CD14-positive monocyte (primary cell): ENCODE measurements at regions not wholly inside any gene's neighbourhood (a gene's known extent, or its start where the extent isn't known, plus 50 kb on each side); places are given as distances from the start of the nearest gene placed in this dataset.

Experiments
- DNase-seq, 3 donors: peaks; one replicate each; pipeline ENCODE4 v3.0.0-alpha.2; 2011 to 2022
- H2AFZ ChIP-seq: 2 replicates; pipeline ENCODE4 v1.6.0; 2012; ENCODE audit warnings: mild to moderate bottlenecking, low read depth, low read length, inconsistent platforms; ENCODE audit not compliant: insufficient read depth, poor library complexity, severe bottlenecking
- H3K27ac ChIP-seq, 2 donors: 1 replicate in 1 of 2; 2 replicates in 1 of 2; pipeline ENCODE4 v1.5.1; 2012 to 2013; ENCODE audit warnings: low read length in 2 of 2, control low read depth in 1 of 2, inconsistent platforms in 1 of 2, low read depth in 1 of 2, mild to moderate bottlenecking in 1 of 2
- H3K27me3 ChIP-seq, 2 donors: one replicate each; pipeline versions ENCODE4 v1.6.0 to v1.6.1; 2011 to 2013; ENCODE audit warnings: low read length in 2 of 2; ENCODE audit not compliant: control insufficient read depth in 2 of 2, insufficient read depth in 2 of 2
- H3K36me3 ChIP-seq, 2 donors: replicated peaks in 1 of 2; 1 replicate in 1 of 2; 2 replicates in 1 of 2; pipeline versions ENCODE4 v1.5.1 to v1.6.1; 2012 to 2013; ENCODE audit warnings: low read length in 2 of 2, control low read depth in 1 of 2, inconsistent platforms in 1 of 2, mild to moderate bottlenecking in 1 of 2; ENCODE audit not compliant: insufficient read depth in 2 of 2, control insufficient read depth in 1 of 2
- H3K4me1 ChIP-seq, 2 donors: 1 replicate in 1 of 2; 2 replicates in 1 of 2; pipeline versions ENCODE4 v1.5.1 to v1.6.1; 2012 to 2013; ENCODE audit warnings: low read length in 2 of 2, control low read depth in 1 of 2, inconsistent platforms in 1 of 2, mild to moderate bottlenecking in 1 of 2, moderate library complexity in 1 of 2; ENCODE audit not compliant: insufficient read depth in 2 of 2, control insufficient read depth in 1 of 2
- H3K4me2 ChIP-seq: replicated peaks from 2 replicates; pipeline ENCODE3; 2012; ENCODE audit warnings: low read length, moderate library complexity, mild to moderate bottlenecking; ENCODE audit not compliant: poor library complexity, severe bottlenecking; ENCODE audit errors: extremely low read depth
- H3K4me3 ChIP-seq, 3 experiments: fragments of 200-600 bp in 1 of 3; sonication (generic) in 1 of 3; replicated peaks in 1 of 3; 1 replicate in 2 of 3; 2 replicates in 1 of 3; pipeline ENCODE4 v1.5.1; 2011 to 2013; ENCODE audit warnings: low read length in 3 of 3, mild to moderate bottlenecking in 3 of 3, control low read depth in 2 of 3, low read depth in 2 of 3, inconsistent platforms in 1 of 3, moderate library complexity in 1 of 3
- H3K79me2 ChIP-seq: 2 replicates; pipeline ENCODE4 v1.6.0; 2012; ENCODE audit warnings: mild to moderate bottlenecking, control low read depth, inconsistent platforms, low read length, moderate library complexity; ENCODE audit not compliant: insufficient read depth
- H3K9ac ChIP-seq: 2 replicates; pipeline ENCODE4 v1.6.0; 2017; ENCODE audit warnings: low read length, mild to moderate bottlenecking; ENCODE audit not compliant: insufficient read depth, poor library complexity, severe bottlenecking
- H3K9me3 ChIP-seq, 2 donors: replicated peaks in 1 of 2; 1 replicate in 1 of 2; 2 replicates in 1 of 2; pipeline versions ENCODE4 v1.5.1 to v1.6.1; 2012 to 2013; ENCODE audit warnings: low read length in 2 of 2, control low read depth in 1 of 2; ENCODE audit not compliant: control insufficient read depth in 1 of 2, insufficient read depth in 1 of 2
- H4K20me1 ChIP-seq: 2 replicates; pipeline ENCODE4 v1.6.0; 2012; ENCODE audit warnings: mild to moderate bottlenecking, low read length, control low read depth, moderate library complexity; ENCODE audit not compliant: insufficient read depth
- H3K27ac Mint-ChIP-seq, 7 donors: one replicate each; pipeline ENCODE4 v1.8.0; 2020; ENCODE audit warnings: mild to moderate bottlenecking in 7 of 7, mixed read lengths in 7 of 7, moderate library complexity in 6 of 7, inconsistent platforms in 2 of 7
- H3K27me3 Mint-ChIP-seq, 3 donors: one replicate each; pipeline ENCODE4 v1.8.0; 2021 to 2022; ENCODE audit warnings: low read depth in 3 of 3, mild to moderate bottlenecking in 3 of 3, mixed read lengths in 3 of 3, moderate library complexity in 3 of 3, inconsistent platforms in 1 of 3
- H3K36me3 Mint-ChIP-seq, 2 donors: one replicate each; pipeline ENCODE4 v1.8.0; 2020; ENCODE audit warnings: mixed read lengths in 2 of 2, inconsistent platforms in 1 of 2, mild to moderate bottlenecking in 1 of 2
- H3K4me1 Mint-ChIP-seq: one replicate; pipeline ENCODE4 v1.8.0; 2020; ENCODE audit warnings: mild to moderate bottlenecking, mixed read lengths
- H3K4me3 Mint-ChIP-seq, 2 donors: one replicate each; pipeline ENCODE4 v1.8.0; 2020; ENCODE audit warnings: mild to moderate bottlenecking in 2 of 2, mixed read lengths in 2 of 2, moderate library complexity in 1 of 2
- H3K9me3 Mint-ChIP-seq, 7 donors: one replicate each; pipeline ENCODE4 v1.8.0; 2020 to 2022; ENCODE audit warnings: mixed read lengths in 7 of 7, mild to moderate bottlenecking in 6 of 7, moderate library complexity in 6 of 7, inconsistent platforms in 2 of 7
- WGBS: methylation state at CpG from one replicate; pipeline ENCODE4 v1.1.5; 2013; ENCODE audit warnings: missing lambda C conversion rate; ENCODE audit not compliant: insufficient coverage; 5-methylcytosine and 5-hydroxymethylcytosine counted together
- intact Hi-C, 2 donors: fragments of 100-400 bp; cut with micrococcal nuclease; formaldehyde crosslinking; loops; one replicate each; pipeline versions ENCODE4 v1.15.0 to v1.15.1; 2023
- TF ChIP-seq, protein P1 (sequence below): fragments of 200-600 bp; IDR thresholded peaks from one replicate; pipeline ENCODE4 v1.8.0; 2022; ENCODE audit warnings: antibody characterized with exemption, mild to moderate bottlenecking

- Histone ChIP-seq H3K9me3 (no peaks in the 10 kb centered on the region), H3K27ac (no peak overlapping the region), H3K36me3 (no peaks in the 10 kb centered on the region), H3K4me1 (no peaks in the 10 kb centered on the region), H3K27me3 (no peaks in the 10 kb centered on the region), H4K20me1 (no peaks in the 10 kb centered on the region), H3K4me3 (no peak overlapping the region), H3K4me2 (no peak overlapping the region), H3K79me2 (no peaks in the 10 kb centered on the region), H2AFZ (no peak overlapping the region), H3K9ac (no peak overlapping the region)
- no peak for DNase-seq
- intact Hi-C loops = no loop called here
- TF ChIP-seq, protein P1, sequence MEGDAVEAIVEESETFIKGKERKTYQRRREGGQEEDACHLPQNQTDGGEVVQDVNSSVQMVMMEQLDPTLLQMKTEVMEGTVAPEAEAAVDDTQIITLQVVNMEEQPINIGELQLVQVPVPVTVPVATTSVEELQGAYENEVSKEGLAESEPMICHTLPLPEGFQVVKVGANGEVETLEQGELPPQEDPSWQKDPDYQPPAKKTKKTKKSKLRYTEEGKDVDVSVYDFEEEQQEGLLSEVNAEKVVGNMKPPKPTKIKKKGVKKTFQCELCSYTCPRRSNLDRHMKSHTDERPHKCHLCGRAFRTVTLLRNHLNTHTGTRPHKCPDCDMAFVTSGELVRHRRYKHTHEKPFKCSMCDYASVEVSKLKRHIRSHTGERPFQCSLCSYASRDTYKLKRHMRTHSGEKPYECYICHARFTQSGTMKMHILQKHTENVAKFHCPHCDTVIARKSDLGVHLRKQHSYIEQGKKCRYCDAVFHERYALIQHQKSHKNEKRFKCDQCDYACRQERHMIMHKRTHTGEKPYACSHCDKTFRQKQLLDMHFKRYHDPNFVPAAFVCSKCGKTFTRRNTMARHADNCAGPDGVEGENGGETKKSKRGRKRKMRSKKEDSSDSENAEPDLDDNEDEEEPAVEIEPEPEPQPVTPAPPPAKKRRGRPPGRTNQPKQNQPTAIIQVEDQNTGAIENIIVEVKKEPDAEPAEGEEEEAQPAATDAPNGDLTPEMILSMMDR = no peak
- Mint-ChIP-seq H3K9me3 (no peaks in the 10 kb centered on the region), H3K4me1 (peaks cover 10% of the 10 kb centered on the region), H3K27me3 (peaks cover 0 to 3% (median 2%) of the 10 kb centered on the region in 3 donors), H3K27ac (no peak overlapping the region), H3K4me3 (no peak overlapping the region), H3K36me3 (no peaks in the 10 kb centered on the region)
- 71% methylated on average over 7 of the region's 7 CpGs for WGBS
Measured at GRCh38 chr5:171581781-171582180, 162.3 kb downstream of the FGF18 start.

- no peak for DNase-seq
- Mint-ChIP-seq H3K36me3 (no peaks in the 10 kb centered on the region), H3K9me3 (no peaks in the 10 kb centered on the region), H3K27me3 (peaks cover 2 to 3% (median 2%) of the 10 kb centered on the region in 3 donors), H3K4me1 (peaks cover 10% of the 10 kb centered on the region), H3K4me3 (no peak overlapping the region), H3K27ac (no peak overlapping the region)
- TF ChIP-seq, protein P1 = no peak
- no peak overlapping the region for H3K9ac ChIP-seq
- no peaks in the 10 kb centered on the region for H3K79me2 ChIP-seq
- no peak overlapping the region for H3K27ac ChIP-seq
- no peak overlapping the region for H2AFZ ChIP-seq
- H4K20me1 ChIP-seq = no peaks in the 10 kb centered on the region
- H3K4me3 ChIP-seq = no peak overlapping the region
- H3K4me2 ChIP-seq = no peak overlapping the region
- H3K9me3 ChIP-seq = no peaks in the 10 kb centered on the region
- H3K27me3 ChIP-seq = no peaks in the 10 kb centered on the region
- no peaks in the 10 kb centered on the region for H3K4me1 ChIP-seq
- H3K36me3 ChIP-seq = no peaks in the 10 kb centered on the region
- WGBS = no CpG with 5 or more reads among the region's 5 CpGs
- intact Hi-C loops = no loop called here
Measured at GRCh38 chr5:171582849-171583248, 163.4 kb downstream of the FGF18 start.
